ENCODE measurements at regions not wholly inside any gene's neighbourhood (a gene's known extent, or its start where the extent isn't known, plus 50 kb on each side); places are given as distances from the start of the nearest gene placed in this dataset.

DNA sequence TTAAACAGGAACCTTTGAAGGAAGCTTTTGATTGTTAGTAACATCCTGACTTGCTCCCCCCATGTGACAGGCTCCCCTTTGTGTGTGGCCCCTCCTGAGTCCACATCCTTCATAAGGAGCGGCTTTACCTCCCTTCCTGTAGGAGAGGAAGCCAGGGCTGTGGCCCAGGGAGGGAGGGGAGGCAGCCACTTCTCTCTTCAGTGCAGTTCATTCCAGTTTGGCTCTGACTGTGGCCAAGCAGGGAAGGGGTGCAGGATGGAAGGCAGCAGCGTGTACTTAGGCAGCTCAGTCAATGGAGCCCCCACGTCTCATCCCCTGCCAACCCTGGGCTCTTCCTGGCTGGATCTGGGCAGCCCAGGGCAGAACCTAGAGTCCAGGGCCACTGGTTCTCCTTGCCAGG, 295.2 kb downstream of the QKI start:
- TF ChIP-seq, protein P1, sequence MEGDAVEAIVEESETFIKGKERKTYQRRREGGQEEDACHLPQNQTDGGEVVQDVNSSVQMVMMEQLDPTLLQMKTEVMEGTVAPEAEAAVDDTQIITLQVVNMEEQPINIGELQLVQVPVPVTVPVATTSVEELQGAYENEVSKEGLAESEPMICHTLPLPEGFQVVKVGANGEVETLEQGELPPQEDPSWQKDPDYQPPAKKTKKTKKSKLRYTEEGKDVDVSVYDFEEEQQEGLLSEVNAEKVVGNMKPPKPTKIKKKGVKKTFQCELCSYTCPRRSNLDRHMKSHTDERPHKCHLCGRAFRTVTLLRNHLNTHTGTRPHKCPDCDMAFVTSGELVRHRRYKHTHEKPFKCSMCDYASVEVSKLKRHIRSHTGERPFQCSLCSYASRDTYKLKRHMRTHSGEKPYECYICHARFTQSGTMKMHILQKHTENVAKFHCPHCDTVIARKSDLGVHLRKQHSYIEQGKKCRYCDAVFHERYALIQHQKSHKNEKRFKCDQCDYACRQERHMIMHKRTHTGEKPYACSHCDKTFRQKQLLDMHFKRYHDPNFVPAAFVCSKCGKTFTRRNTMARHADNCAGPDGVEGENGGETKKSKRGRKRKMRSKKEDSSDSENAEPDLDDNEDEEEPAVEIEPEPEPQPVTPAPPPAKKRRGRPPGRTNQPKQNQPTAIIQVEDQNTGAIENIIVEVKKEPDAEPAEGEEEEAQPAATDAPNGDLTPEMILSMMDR (IDR thresholded peaks at IDR 0.05): no peak

DNA sequence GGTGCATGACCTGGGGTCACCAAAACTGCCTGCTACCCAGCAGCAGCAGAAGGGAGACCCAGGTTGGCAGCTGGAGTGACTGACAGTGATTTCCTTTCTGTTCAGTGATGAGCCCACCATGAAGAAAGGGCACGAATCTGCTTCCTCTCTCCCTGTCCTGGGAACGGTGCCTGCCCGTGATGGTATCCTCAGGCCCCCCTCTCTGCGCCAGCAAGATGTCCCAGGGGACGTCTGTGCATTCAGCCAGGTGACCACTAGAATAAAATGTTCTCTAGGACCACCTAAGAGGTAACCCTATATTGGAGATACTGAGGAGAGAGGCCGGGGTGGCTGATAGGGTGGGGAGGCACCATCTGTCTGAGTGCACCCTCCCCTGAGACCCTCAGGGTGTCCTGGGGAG, 294.7 kb downstream of the QKI start:
- TF ChIP-seq, protein P1 (IDR thresholded peaks at IDR 0.05): no peak

DNA sequence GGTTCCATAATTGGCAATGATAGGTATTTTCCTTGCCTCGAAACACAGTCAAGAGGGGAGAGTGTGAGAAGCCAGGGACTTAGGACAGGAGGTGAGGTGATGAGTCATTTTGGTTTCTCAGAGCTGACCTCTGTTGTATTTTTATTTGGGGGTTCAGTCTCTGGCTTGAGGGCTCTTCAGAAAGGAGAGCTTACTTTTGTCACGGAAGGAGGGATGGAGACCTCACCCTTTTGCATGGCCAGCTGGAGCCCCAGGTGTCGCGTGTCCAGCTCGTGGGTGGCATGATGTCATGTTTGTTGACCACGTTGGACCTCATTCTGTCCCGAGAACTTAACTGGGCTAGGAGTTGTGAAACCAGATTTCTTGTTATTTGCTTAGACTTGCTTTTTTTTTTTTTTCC, 293.9 kb downstream of the QKI start:
- TF ChIP-seq, protein P1 (IDR thresholded peaks at IDR 0.05): no peak

DNA sequence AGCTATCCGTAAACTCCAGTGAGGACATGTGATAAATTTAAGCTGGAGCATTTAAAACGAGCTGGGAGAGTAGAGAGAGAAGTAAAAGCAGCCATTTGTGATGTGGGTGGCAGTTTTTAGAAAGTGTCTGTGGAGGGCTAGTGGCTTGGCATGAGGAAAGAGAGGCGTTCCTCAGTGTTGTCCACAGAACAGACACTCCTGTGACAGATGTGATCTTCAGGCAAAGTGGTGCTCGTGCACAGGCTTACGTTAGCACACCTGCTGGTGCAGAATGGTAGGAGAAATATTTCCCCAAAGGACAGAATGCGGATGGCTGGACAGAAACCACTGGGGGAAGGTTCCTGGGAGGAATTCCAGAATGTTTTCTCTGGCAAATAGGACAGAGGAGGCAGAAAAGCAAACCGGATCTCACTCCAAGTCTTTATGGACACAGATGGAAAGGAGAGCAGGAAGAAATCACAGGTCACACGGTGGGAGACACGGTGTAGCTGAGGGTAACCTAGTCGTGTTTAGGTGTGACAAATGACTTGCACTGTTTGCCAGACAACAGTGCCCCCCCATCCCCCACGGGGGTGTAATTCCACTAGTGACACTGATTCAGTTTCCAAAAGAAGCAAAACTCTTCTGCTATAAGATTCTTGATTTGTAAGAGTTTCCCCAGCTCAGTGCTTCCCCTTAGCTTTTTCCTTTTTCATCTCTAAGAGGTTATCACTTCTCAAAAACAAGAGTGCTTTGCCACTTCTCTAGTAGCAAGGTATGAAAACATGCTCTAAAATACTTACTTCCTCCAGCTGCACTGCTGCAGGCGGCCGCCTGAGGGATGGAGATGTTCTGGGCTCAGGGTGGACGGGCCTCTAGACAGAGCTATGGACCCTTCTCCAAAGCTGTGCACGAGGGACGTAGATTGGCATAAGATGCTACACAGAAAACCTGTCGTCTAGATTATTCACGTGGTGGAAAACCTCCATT, 293.2 kb downstream of the QKI start:
- TF ChIP-seq, protein P1 (IDR thresholded peaks at IDR 0.05): no peak

DNA sequence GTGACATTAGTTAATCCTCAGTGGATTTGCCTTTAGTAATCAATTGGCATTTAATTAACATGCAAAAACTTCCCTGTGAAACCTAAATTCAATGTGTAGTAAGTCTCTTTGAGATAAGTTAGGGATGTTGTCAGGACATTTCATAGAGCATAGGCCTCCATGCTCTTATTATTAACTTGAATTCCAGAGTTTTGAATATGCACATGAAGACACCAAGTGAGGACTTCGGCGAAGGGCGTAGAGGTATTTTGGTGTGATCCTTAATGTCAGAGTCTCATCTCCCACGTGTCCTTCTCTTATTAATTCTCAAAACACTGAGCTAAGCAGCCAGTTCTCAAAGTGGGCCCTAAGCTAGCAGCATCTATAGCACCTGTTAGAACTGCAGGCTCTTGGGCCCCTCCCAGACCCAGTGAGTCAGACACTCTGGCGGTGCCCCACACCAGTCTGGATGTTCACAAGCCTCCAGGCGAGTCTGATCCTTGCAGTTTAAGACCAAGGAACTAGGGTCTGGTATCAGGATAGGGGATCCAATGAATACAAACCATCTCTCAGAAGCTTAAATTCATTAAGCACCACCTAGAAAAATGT, 292.1 kb downstream of the QKI start:
- TF ChIP-seq, protein P1 (IDR thresholded peaks at IDR 0.05): no peak

DNA sequence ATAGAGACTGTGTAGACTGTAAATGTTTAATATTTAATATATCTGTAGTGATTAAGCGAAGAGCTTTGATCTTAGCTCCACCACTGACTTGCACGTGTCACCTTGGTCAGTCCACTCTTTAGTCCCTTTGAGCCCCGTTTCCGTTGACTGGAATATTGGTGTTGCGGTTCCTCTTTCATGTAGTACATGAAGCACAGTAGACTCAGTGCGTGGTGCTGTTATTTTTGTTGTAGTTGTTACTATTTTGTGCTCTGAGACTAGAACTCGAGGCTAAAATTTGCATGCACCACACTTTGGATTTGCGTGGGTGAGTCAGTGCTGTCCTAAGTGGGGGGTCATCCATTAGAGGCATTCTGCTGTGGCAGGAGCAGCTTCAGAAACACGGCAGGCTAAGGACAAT, 291.4 kb downstream of the QKI start:
- TF ChIP-seq, protein P1 (IDR thresholded peaks at IDR 0.05): no peak

DNA sequence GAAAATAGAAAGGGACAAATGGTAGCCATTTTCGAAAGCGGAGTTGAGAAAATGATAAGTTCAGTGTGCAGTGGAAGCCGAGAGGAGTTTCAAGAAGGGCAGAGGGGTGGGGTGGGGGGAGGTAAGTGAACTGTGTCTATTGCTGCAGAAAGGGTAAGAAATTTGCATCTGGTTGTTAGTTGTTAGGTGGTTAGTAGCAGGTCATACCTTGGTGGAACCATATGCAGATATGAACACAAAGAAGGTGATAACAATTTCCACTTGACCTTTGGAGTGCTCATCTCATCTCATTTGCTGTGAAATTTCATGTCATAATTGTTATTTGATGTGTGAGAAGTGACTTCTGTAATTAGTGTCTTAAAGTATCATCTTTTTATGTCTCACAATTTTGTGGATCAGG, 288.2 kb downstream of the QKI start:
- TF ChIP-seq, protein P1 (IDR thresholded peaks at IDR 0.05): no peak
